ENCODE measurements at regions not wholly inside any gene's neighbourhood (a gene's known extent, or its start where the extent isn't known, plus 50 kb on each side); places are given as distances from the start of the nearest gene placed in this dataset.
"Not testable (repeated sequence)": the region's sequence is repeated elsewhere in the genome, so short reads cannot be mapped to it uniquely, and the experiment has no call there.

DNA sequence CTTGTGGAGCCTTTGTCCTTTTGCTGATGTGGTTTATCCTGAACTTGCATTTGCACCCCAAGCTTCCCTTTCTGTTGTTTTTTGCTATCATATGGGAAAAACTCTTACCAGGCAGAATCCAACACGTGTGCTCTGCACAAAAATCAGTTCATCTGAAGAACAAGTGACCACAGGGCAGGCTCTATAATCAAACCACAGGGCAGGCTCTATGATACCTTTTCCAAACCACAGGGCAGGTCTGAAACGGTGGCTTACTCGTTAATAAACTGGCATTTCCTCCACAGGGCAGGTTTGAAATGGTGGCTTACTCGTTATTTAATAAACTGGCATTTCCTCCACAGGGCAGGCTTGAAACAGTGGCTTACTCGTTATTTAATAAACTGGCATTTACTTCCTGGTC is 51.7 kb upstream of the LPCAT1 start:
- not testable (repeated sequence) for DNase-seq

DNA sequence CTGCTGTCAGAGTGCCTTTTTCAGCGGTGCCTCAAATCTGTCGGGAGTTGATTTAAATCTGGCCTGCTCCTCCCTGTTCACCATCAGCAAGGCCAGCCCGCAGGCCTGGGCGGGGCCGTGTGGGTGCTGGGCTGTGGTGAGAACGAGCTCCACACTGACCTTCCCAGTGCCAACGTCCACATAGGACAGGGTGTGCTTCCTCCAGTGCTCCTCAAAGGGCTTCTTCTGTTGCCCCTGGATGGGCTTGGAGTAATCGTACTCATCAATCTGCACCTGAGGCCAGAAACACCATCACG is 50.2 kb upstream of the LPCAT1 start:
- not testable (repeated sequence) for DNase-seq

DNA sequence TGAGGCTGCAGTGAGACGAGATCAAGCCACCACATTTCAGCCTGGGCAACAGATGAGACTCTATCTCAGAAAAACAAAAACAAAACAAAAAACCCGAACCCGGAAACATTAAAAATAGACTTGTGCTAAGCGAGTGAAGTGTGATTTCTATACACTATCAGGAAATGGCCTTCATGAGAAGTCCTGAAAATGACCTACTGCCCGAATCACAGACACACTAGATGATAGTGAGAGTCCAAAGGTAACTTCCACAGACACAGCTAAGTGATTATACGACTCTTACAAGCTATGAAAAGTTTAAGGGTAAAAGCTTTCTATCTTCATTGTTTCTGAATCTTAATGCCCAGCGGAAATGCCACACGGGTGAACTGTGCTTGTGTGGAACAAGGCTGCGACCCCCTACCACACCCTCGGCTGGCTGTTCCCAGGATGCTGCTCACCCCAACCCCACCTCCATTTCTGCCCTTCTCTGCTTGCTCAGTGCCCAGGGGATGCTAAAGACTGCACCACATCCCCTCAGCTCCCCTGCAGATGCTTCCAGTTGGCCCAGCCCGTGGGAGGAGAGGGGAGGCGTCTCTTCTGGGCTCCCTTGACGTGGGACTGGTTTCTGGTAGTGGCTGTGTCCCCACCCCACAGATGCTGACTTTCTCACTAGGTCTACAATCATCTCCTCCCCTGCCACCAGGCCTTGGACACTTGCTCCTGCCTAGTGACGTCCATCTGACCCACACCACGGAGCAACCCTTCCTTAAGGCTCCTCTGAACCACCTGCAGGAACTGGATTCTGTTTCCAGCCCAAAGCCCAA is 49.7 kb upstream of the LPCAT1 start:
- not testable (repeated sequence) for DNase-seq
